Lower lobe of right lung (tissue), 2 donors: ENCODE measurements at regions not wholly inside any gene's neighbourhood (a gene's known extent, or its start where the extent isn't known, plus 50 kb on each side); places are given as distances from the start of the nearest gene placed in this dataset.

ENCODE experiments used
- ATAC-seq, 2 donors: fragments of 200-7000 bp; cut with Tn5 transposase; one replicate each; pipeline ENCODE4 v1.9.1; 2020 to 2022; ENCODE audit warnings: mild to moderate bottlenecking in 2 of 2, moderate library complexity in 2 of 2
- DNase-seq: peaks from one replicate; pipeline ENCODE4 v3.0.0-alpha.2; 2020
- H3K27ac ChIP-seq: fragments of 200-600 bp; one replicate; pipeline ENCODE4 v1.8.0; 2022
- H3K27me3 ChIP-seq: fragments of 200-600 bp; one replicate; pipeline ENCODE4 v1.8.0; 2022; ENCODE audit warnings: low read depth
- H3K36me3 ChIP-seq: fragments of 200-600 bp; one replicate; pipeline ENCODE4 v1.8.0; 2022; ENCODE audit warnings: mild to moderate bottlenecking
- H3K4me1 ChIP-seq: fragments of 200-600 bp; one replicate; pipeline ENCODE4 v1.8.0; 2022
- H3K4me3 ChIP-seq: fragments of 200-600 bp; one replicate; pipeline ENCODE4 v1.8.0; 2022; ENCODE audit warnings: mild to moderate bottlenecking
- H3K9me3 ChIP-seq: fragments of 200-600 bp; one replicate; pipeline ENCODE4 v1.8.0; 2022
- CTCF ChIP-seq: fragments of 200-600 bp; IDR thresholded peaks from one replicate; pipeline ENCODE4 v1.8.0; 2022; ENCODE audit warnings: antibody characterized with exemption, mild to moderate bottlenecking
- intact Hi-C: fragments of 100-400 bp; cut with DNase I; formaldehyde crosslinking; loops from one replicate; pipeline ENCODE4 v1.11.0; 2022
- donor health status: DM: no; HTN: yes; CAD: no; lungs with severe emphysema.

GRCh38 chr10:123562387-123562786, 103.8 kb upstream of the GPR26 start:
- H3K27me3 ChIP-seq: peaks cover 14% of the 10 kb centered on the region
- H3K4me3 ChIP-seq: no peak overlapping the region
- no peaks in the 10 kb centered on the region for H3K36me3 ChIP-seq
- DNase-seq: no peak
- ATAC-seq: no peak
- intact Hi-C loops: loop anchor here (5.0 kb wide), 1 partner anchor 430 kb away; no protein-coding TSS in a partner anchor
- no peaks in the 10 kb centered on the region for H3K4me1 ChIP-seq
- TF ChIP-seq CTCF: no peak
- no peak overlapping the region for H3K27ac ChIP-seq
- H3K9me3 ChIP-seq: no peaks in the 10 kb centered on the region

- intact Hi-C loops: loop anchor here (5.0 kb wide), 1 partner anchor 431 kb away; no protein-coding TSS in a partner anchor
- H3K27me3 ChIP-seq: peaks cover 16% of the 10 kb centered on the region
Observed at GRCh38 chr10:123562811-123563580, 103.2 kb upstream of the GPR26 start.

GRCh38 chr10:123563581-123563855, 102.6 kb upstream of the GPR26 start:
- H3K9me3 ChIP-seq: no peaks in the 10 kb centered on the region
- ATAC-seq (no peak), DNase-seq (no peak)
- no peak overlapping the region for H3K4me3 ChIP-seq
- intact Hi-C loops: loop anchor here (5.0 kb wide), 1 partner anchor 431 kb away; no protein-coding TSS in a partner anchor
- H3K4me1 ChIP-seq: no peaks in the 10 kb centered on the region
- no peak for TF ChIP-seq CTCF
- H3K36me3 ChIP-seq: no peaks in the 10 kb centered on the region
- H3K27me3 ChIP-seq: peaks cover 21% of the 10 kb centered on the region
- H3K27ac ChIP-seq: no peak overlapping the region

More at GRCh38 chr10:123562811-123563580, 103.2 kb upstream of the GPR26 start:
- Histone ChIP-seq H3K4me3 (no peak overlapping the region), H3K36me3 (no peaks in the 10 kb centered on the region), H3K4me1 (no peaks in the 10 kb centered on the region), H3K27ac (no peak overlapping the region), H3K9me3 (no peaks in the 10 kb centered on the region)
- ATAC-seq (no peak), DNase-seq (no peak)
- no peak for TF ChIP-seq CTCF

GRCh38 chr10:123563994-123564393, 102.2 kb upstream of the GPR26 start:
- H3K36me3 ChIP-seq: no peaks in the 10 kb centered on the region
- no peak for TF ChIP-seq CTCF

GRCh38 chr10:123564631-123565030, 101.5 kb upstream of the GPR26 start:
- no peak overlapping the region for H3K4me3 ChIP-seq
- no peaks in the 10 kb centered on the region for H3K4me1 ChIP-seq
- H3K36me3 ChIP-seq: no peaks in the 10 kb centered on the region
- peaks cover 24% of the 10 kb centered on the region for H3K27me3 ChIP-seq
- H3K27ac ChIP-seq: no peak overlapping the region
- intact Hi-C loops: loop anchor here (5.0 kb wide), 1 partner anchor 432 kb away; no protein-coding TSS in a partner anchor
- no peaks in the 10 kb centered on the region for H3K9me3 ChIP-seq
- DNase-seq (no peak), ATAC-seq (no peak)
- no peak for TF ChIP-seq CTCF

More at GRCh38 chr10:123563994-123564393, 102.2 kb upstream of the GPR26 start:
- Histone ChIP-seq H3K27me3 (peaks cover 21% of the 10 kb centered on the region), H3K4me3 (no peak overlapping the region), H3K27ac (no peak overlapping the region), H3K9me3 (no peaks in the 10 kb centered on the region), H3K4me1 (no peaks in the 10 kb centered on the region)
- DNase-seq (no peak), ATAC-seq (no peak)
- intact Hi-C loops: loop anchor here (5.0 kb wide), 1 partner anchor 432 kb away; no protein-coding TSS in a partner anchor
